Astrocyte of the cerebellum (primary cell): ENCODE measurements at regions not wholly inside any gene's neighbourhood (a gene's known extent, or its start where the extent isn't known, plus 50 kb on each side); places are given as distances from the start of the nearest gene placed in this dataset.

Experiments
- DNase-seq: peaks from one replicate; pipeline ENCODE4 v3.0.0-alpha.2; 2011; ENCODE audit warnings: low read depth
- H3K4me3 ChIP-seq: 2 replicates; pipeline ENCODE4 v1.5.1; 2011; ENCODE audit warnings: mild to moderate bottlenecking, low read depth, low read length, moderate library complexity
- CTCF ChIP-seq: IDR thresholded peaks from 2 replicates; pipeline ENCODE4 v1.5.1; 2012; ENCODE audit warnings: low read length, low read depth, moderate library complexity, mild to moderate bottlenecking; ENCODE audit errors: missing control alignments
- in situ Hi-C: cut with HindIII; loops from 2 replicates; pipeline ENCODE4 v1.10.0; 2017; ENCODE audit warnings: low sequenced_read_pairs

- in situ Hi-C loops, result no loop called here
- DNase-seq, result no peak
- TF ChIP-seq CTCF, result no peak
- no peak overlapping the region for H3K4me3 ChIP-seq
These were observed 698.0 kb upstream of the MEF2C start for GRCh38 chr5:89580976-89581375.

GRCh38 chr5:89575319-89575718, 692.3 kb upstream of the MEF2C start:
- in situ Hi-C loops, result no loop called here
- DNase-seq, result no peak
- no peak for TF ChIP-seq CTCF
- H3K4me3 ChIP-seq, result no peak overlapping the region

- H3K4me3 ChIP-seq, result no peak overlapping the region
- no peak for TF ChIP-seq CTCF
- no peak for DNase-seq
- in situ Hi-C loops, result no loop called here
These were observed 690.4 kb upstream of the MEF2C start for GRCh38 chr5:89573345-89573744.

GRCh38 chr5:89572696-89573095, 689.7 kb upstream of the MEF2C start:
- in situ Hi-C loops, result no loop called here
- no peak for TF ChIP-seq CTCF
- DNase-seq, result no peak

GRCh38 chr5:89570557-89570956, 687.6 kb upstream of the MEF2C start:
- no peak for TF ChIP-seq CTCF
- DNase-seq, result no peak
- in situ Hi-C loops, result no loop called here
- H3K4me3 ChIP-seq, result no peak overlapping the region

More at GRCh38 chr5:89572696-89573095, 689.7 kb upstream of the MEF2C start:
- no peak overlapping the region for H3K4me3 ChIP-seq

- no peak for DNase-seq
- in situ Hi-C loops, result no loop called here
- no peak overlapping the region for H3K4me3 ChIP-seq
- TF ChIP-seq CTCF, result no peak
These were observed 683.4 kb upstream of the MEF2C start for GRCh38 chr5:89566340-89566739.

- H3K4me3 ChIP-seq, result no peak overlapping the region
- in situ Hi-C loops, result loop anchor here (5.0 kb wide), 1 partner anchor 102 kb away; no protein-coding TSS in a partner anchor
- TF ChIP-seq CTCF, result no peak
- peak; percentile 74 for DNase-seq
These were observed 677.7 kb upstream of the MEF2C start for GRCh38 chr5:89560696-89561095.
